UCSD-AML1 (cell line): ENCODE measurements at regions not wholly inside any gene's neighbourhood (a gene's known extent, or its start where the extent isn't known, plus 50 kb on each side); places are given as distances from the start of the nearest gene placed in this dataset.

Source experiments
- DNase-seq: peaks from one replicate; lab custom pipeline; 2025; ENCODE audit not compliant: unreplicated experiment; lab: John Stamatoyannopoulos, UW

DNA sequence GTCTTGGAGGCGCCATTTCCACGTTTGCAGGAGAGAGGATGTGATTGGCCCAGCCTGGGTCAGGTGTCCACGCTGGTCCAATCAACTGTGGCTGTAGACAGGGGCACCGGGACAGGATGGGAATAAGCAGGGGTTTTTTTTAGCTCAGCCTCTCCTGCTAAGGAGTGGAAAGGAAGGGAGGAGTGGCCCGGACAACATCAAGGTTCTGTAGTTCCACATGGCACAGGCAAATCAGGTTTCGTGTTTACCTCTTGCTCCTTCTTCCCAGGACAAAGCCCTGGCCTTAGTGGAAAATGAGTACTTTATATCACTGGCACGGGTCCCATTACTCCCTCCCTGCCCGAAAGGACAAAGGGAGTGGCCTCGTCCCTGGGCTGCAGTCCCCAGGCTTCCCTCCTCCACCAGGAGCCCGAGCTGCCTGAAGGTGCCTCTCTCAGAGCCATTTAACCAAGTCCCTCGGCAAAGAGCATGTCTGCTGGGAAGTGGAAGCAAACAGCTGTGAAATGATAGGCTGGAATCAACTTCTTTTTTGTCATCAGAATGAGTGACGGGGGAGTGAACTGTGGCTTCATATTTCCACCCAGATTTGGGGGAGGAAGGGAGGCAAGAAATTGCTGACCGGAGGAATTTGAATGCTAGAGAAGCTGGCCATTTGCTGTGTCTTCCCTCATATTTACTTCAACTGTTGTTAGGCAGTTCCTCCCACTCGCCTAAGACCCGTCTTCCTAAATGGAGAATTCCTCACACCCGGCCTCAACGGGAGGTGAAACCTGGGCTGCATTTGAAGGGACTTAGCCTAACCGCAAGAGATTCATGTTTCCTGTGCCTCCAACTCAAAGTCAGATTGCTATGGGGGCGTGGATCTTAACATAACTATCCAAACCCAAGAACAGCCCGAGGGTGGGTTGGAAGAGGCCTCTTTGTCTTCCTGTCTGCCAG is 84.9 kb upstream of the SLC44A3 start:
- DNase-seq = peak; percentile 58

DNA sequence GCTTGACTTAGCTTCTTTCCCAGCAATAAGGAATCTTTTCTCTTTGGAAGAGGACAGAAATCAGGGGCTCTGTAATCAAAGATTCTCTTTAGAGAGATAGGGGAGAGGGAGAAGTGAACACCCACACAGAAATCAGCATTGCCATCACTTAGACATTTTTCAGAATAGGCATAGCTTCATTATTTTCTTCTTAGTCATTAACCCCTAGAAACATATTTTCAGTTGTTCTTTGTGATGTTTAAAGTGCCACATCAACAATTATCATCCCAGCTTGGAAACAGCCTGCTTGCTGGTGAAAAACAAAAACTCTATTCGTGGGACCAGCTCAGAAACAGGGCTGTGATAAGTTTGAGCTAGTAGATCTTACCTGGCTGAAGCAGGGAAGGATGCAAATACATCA is 88.3 kb upstream of the SLC44A3 start:
- DNase-seq = no peak

DNA sequence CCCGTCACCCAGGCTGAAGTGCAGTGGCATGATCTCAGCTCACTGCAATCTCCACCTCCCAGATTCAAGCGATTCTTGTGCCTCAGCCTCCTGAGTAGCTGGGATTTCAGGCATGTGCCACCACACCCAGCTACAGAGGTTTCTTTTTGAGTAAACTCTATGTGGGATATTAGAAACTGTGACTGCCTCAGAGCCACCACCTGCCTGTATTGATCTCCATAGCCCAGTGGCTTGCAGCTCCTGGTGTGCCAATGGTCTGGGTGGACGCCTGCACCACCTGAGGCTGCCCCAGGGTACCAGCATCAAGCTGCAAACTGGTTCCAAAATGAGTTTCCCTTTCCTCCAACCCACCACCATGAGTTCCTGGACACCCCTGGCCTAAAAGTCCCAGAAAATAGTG is 89.7 kb upstream of the SLC44A3 start:
- no peak for DNase-seq

DNA sequence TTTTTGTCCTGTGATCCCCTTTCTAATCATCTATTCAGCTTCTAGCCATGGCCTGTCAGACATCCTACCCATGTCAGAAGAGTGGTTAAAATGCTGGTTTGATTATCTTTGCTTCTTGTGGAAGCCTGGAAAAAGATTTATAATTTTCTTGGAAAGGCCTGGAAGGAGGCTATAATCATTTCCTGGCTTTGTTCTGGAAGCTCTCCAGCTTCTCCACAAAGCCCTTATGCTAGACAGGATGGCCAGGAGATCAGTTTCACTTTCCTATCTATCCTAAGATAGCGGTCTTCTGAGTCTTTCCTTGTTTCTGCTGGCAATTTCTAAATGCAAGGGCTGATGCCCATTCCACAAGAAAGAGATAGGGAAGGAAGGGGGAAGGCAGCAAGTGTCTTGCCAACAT is 90.9 kb upstream of the SLC44A3 start:
- no peak for DNase-seq

GRCh38 chr1:94727846-94728715 is 92.1 kb upstream of the SLC44A3 start:
- DNase-seq = no peak

GRCh38 chr1:94726981-94727685 is 93.0 kb upstream of the SLC44A3 start:
- DNase-seq = no peak

DNA sequence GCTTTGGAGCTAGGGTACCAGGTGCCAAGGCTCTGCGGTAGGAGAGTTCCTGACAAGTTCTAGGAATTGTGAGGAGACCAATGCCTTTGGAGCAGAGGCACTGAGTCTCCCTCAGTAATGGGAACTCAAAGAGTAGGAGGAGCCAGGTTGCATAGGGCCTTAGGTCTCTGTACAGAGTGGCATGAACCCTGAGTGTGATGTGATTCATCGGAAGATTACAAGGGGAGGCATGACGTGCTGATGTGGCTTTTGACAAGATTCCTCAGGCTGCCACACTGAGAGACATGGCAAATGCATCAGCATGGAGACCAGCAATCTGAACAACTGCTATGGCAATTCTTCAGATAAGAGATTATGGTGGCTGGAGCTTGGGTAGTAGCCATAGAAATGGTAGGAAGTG is 94.6 kb upstream of the SLC44A3 start:
- DNase-seq = no peak

GRCh38 chr1:94723894-94724293 is 96.3 kb upstream of the SLC44A3 start:
- DNase-seq = no peak

DNA sequence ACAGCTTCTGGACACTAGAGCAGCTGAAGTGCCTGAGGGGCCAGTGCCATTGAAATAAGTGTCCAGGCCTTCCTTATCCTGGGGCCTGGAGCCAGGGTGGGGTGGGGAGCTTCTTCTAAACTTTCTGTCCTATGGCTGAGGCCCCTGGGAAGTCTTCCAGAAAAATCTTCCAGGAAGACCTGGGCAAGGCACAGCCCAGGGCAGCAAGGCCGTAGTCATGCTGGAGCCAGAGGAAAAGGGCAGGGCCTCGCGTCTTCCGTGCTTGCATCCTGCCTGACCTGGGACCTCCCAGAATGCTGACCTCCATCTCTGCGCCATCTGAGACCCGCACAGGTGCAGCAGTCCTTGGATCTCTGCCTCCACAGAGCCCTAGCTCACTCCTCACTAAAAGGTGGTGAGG is 96.7 kb upstream of the SLC44A3 start:
- DNase-seq = no peak

- DNase-seq = no peak
Measured at GRCh38 chr1:94722181-94722580, 98.0 kb upstream of the SLC44A3 start.

GRCh38 chr1:94721240-94721639 is 98.9 kb upstream of the SLC44A3 start:
- DNase-seq = peak; percentile 72

- peak; percentile 49 for DNase-seq
Measured at GRCh38 chr1:94719926-94720793, 100.0 kb upstream of the SLC44A3 start.

GRCh38 chr1:94716965-94717364 is 103.2 kb upstream of the SLC44A3 start:
- no peak for DNase-seq

DNA sequence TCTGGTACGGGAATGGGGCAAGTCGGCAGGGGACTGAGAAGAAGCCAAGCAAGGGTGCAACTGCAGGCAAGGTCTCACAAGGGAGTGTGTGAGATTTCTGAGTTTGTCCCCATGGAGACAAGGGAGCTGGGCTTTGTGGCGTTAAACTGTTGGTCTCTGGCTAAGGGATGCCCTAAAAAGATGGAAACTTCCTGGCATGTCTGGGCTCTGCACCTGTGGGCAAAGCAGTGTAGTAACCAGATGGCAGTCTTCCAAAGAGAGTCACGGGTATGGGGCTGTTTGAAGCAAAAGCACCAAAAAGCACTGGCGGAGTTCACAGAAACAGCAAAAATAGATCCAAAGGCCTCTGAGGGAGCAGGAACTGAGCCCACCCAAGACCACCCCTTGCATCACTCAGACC is 104.8 kb upstream of the SLC44A3 start:
- DNase-seq = no peak

GRCh38 chr1:94714552-94714951 is 105.6 kb upstream of the SLC44A3 start:
- no peak for DNase-seq

- DNase-seq = no peak
Measured at GRCh38 chr1:94714152-94714551, 106.0 kb upstream of the SLC44A3 start.

DNA sequence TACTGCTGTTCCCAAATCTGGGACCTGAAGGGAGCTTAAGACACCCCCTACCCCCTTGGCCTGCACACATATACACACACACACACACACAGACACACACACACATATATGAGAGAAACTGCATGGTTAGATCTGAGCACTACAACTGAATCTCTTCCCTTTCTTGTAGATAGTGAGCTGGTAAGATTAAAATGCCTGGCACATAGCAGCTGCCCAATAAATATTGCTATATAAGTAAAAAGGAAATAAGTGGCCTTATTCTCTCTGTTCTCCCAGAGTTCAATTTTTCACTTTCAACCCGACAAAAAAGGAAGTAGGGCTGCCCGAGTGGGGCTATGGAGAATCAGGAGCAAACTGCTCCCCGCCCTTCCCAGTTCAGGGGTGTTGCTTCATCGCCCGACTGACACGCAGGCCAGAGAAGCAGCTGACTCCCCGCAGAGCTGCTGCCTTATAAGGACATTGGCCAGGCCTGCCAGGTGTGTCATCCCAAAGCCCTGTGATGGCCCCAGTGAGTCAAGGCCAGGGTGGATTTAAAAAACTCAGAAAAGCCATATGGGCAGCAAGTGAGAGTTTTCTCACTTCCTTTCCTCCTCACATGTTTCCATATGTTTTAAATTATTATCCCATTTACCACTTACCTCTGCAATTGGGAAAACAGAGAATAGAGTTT is 106.5 kb upstream of the SLC44A3 start:
- peak; percentile 65 for DNase-seq

DNA sequence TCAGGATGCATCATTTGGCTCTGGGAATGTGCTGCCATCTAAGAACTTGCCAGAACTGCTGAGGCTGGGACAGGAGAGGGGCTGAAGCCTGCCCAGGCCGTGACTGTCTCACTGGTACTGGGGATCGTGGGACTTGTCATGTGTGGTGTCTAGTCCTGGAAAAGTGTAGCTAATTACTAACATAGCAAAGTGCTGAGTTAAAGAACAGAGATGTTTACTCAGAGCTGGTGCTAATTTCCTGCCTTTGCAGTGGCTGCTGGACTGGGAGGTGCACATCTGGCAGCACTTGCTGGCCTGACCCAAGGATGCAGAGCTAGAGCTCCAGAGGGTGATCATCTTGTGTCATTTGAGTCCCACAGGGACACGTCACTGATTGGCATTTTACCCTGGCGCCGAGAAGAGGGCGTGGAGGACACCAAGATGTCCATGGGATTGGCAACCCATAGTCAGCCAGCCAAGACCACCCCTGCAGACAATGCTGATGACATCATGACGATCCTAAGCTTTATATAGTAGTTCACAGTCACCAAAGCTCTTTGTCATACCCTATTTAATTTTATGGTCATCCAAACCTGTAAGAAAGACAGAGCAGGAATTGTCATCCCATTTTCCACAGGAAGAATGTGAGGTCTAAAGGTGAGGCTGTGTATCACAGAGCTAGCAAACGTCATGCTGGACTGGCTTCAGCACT is 110.1 kb upstream of the SLC44A3 start:
- no peak for DNase-seq

DNA sequence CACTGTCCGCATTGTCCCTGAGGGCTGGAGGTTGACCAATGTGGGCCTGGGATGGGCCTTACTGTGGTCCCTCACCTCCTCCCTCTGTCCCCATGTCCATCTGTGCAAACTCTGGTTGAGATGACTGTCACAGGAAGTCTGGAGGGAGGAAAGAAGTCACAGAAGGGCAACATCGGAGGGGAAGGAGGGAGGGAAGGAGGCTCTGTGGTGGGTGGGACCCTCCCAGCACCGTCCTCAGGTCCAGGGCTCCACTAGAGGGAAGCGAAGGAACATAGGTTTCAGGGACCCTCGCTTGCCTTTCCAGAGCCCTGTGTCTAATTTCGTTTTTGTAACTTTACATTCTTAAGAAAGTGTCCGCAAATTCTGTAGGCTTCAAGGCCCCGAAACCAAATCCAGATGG is 111.3 kb upstream of the SLC44A3 start:
- DNase-seq = no peak
